NCI-H128 (cell line): ENCODE measurements at regions not wholly inside any gene's neighbourhood (a gene's known extent, or its start where the extent isn't known, plus 50 kb on each side); places are given as distances from the start of the nearest gene placed in this dataset.

ENCODE experiments used
- DNase-seq: peaks from one replicate; lab custom pipeline; 2025; ENCODE audit not compliant: unreplicated experiment; lab: John Stamatoyannopoulos, UW

- no peak for DNase-seq
These were observed 215.9 kb upstream of the FAR2 start for GRCh38 chr12:28933176-28933575.

GRCh38 chr12:28933864-28934527, 215.1 kb upstream of the FAR2 start:
- DNase-seq: peak; percentile 35

GRCh38 chr12:28936221-28936620, 212.9 kb upstream of the FAR2 start:
- DNase-seq: no peak

- DNase-seq: no peak
These were observed 212.4 kb upstream of the FAR2 start for GRCh38 chr12:28936711-28937110.

- no peak for DNase-seq
These were observed 211.9 kb upstream of the FAR2 start for GRCh38 chr12:28937196-28937595.

GRCh38 chr12:28938056-28938455, 211.0 kb upstream of the FAR2 start:
- no peak for DNase-seq

GRCh38 chr12:28938581-28939235, 210.4 kb upstream of the FAR2 start:
- DNase-seq: no peak

GRCh38 chr12:28939427-28939826, 209.7 kb upstream of the FAR2 start:
- DNase-seq: no peak

- DNase-seq: no peak
These were observed 207.8 kb upstream of the FAR2 start for GRCh38 chr12:28941248-28941647.

- DNase-seq: no peak
These were observed 202.7 kb upstream of the FAR2 start for GRCh38 chr12:28946361-28946760.

- no peak for DNase-seq
These were observed 200.4 kb upstream of the FAR2 start for GRCh38 chr12:28948685-28949084.

- no peak for DNase-seq
These were observed 199.9 kb upstream of the FAR2 start for GRCh38 chr12:28949184-28949583.

- DNase-seq: no peak
These were observed 199.0 kb upstream of the FAR2 start for GRCh38 chr12:28950049-28950448.

- DNase-seq: no peak
These were observed 197.1 kb upstream of the FAR2 start for GRCh38 chr12:28951935-28952334.

- DNase-seq: no peak
These were observed 194.7 kb upstream of the FAR2 start for GRCh38 chr12:28954333-28954732.

GRCh38 chr12:28955491-28955890, 193.6 kb upstream of the FAR2 start:
- no peak for DNase-seq

- no peak for DNase-seq
These were observed 193.1 kb upstream of the FAR2 start for GRCh38 chr12:28955931-28956330.

GRCh38 chr12:28958553-28959195, 190.4 kb upstream of the FAR2 start:
- no peak for DNase-seq

- no peak for DNase-seq
These were observed 187.1 kb upstream of the FAR2 start for GRCh38 chr12:28961948-28962384.

GRCh38 chr12:28963554-28963953, 185.5 kb upstream of the FAR2 start:
- DNase-seq: no peak

- DNase-seq: no peak
These were observed 182.9 kb upstream of the FAR2 start for GRCh38 chr12:28966046-28966780.

- DNase-seq: no peak
These were observed 181.7 kb upstream of the FAR2 start for GRCh38 chr12:28967426-28967825.
